ENCODE measurements at regions not wholly inside any gene's neighbourhood (a gene's known extent, or its start where the extent isn't known, plus 50 kb on each side); places are given as distances from the start of the nearest gene placed in this dataset.

- no peak for DNase-seq
These were observed 244.1 kb upstream of the MTNR1B start for GRCh38 chr11:92725352-92725751.

- no peak for DNase-seq
These were observed 242.3 kb upstream of the MTNR1B start for GRCh38 chr11:92727123-92727522.

- DNase-seq = no peak
These were observed 241.7 kb upstream of the MTNR1B start for GRCh38 chr11:92727769-92728168.

- DNase-seq = no peak
These were observed 240.8 kb upstream of the MTNR1B start for GRCh38 chr11:92728628-92729027.

GRCh38 chr11:92735039-92735438 is 234.4 kb upstream of the MTNR1B start:
- no peak for DNase-seq

- DNase-seq = no peak
These were observed 231.2 kb upstream of the MTNR1B start for GRCh38 chr11:92738276-92738675.

- no peak for DNase-seq
These were observed 230.4 kb upstream of the MTNR1B start for GRCh38 chr11:92739041-92739440.

GRCh38 chr11:92739491-92739890 is 230.0 kb upstream of the MTNR1B start:
- DNase-seq = no peak

- no peak for DNase-seq
These were observed 229.2 kb upstream of the MTNR1B start for GRCh38 chr11:92740276-92740675.

- DNase-seq = no peak
These were observed 224.4 kb upstream of the MTNR1B start for GRCh38 chr11:92744929-92745585.

- DNase-seq = no peak
These were observed 218.7 kb upstream of the MTNR1B start for GRCh38 chr11:92750794-92751193.

GRCh38 chr11:92751594-92751993 is 217.9 kb upstream of the MTNR1B start:
- DNase-seq = no peak

GRCh38 chr11:92752122-92752521 is 217.3 kb upstream of the MTNR1B start:
- peak; percentile 62 for DNase-seq

GRCh38 chr11:92753161-92753560 is 216.3 kb upstream of the MTNR1B start:
- no peak for DNase-seq

GRCh38 chr11:92758241-92758780 is 211.1 kb upstream of the MTNR1B start:
- DNase-seq = no peak

- no peak for DNase-seq
These were observed 209.8 kb upstream of the MTNR1B start for GRCh38 chr11:92759571-92760214.

GRCh38 chr11:92762121-92762540 is 207.3 kb upstream of the MTNR1B start:
- DNase-seq = no peak

GRCh38 chr11:92763336-92763735 is 206.1 kb upstream of the MTNR1B start:
- DNase-seq = no peak

GRCh38 chr11:92764128-92764527 is 205.3 kb upstream of the MTNR1B start:
- no peak for DNase-seq

- no peak for DNase-seq
These were observed 204.2 kb upstream of the MTNR1B start for GRCh38 chr11:92765082-92765840.

- DNase-seq = no peak
These were observed 203.5 kb upstream of the MTNR1B start for GRCh38 chr11:92765965-92766371.

GRCh38 chr11:92766698-92767097 is 202.8 kb upstream of the MTNR1B start:
- DNase-seq = no peak

- DNase-seq = no peak
These were observed 202.0 kb upstream of the MTNR1B start for GRCh38 chr11:92767416-92767815.
